Heart right ventricle (tissue), 16 donors: ENCODE measurements at regions not wholly inside any gene's neighbourhood (a gene's known extent, or its start where the extent isn't known, plus 50 kb on each side); places are given as distances from the start of the nearest gene placed in this dataset.

Experiments
- ATAC-seq, 8 donors: fragments of 200-7000 bp; cut with Tn5 transposase; one replicate each; pipeline ENCODE4 v1.9.1; 2020; ENCODE audit warnings: mild to moderate bottlenecking in 8 of 8, moderate library complexity in 8 of 8, moderate number of reproducible peaks in 1 of 8
- DNase-seq, 2 donors: peaks; one replicate each; pipeline ENCODE4 v3.0.0-alpha.2; 2020
- H3K27ac ChIP-seq, 10 donors: fragments of 200-600 bp; sonication (generic) in 2 of 10; one replicate each; pipeline versions ENCODE4 v1.5.0 to v1.8.0; 2020 to 2022; ENCODE audit warnings: mild to moderate bottlenecking in 3 of 10
- H3K27me3 ChIP-seq, 7 donors: fragments of 200-600 bp; one replicate each; pipeline ENCODE4 v1.8.0; 2021 to 2022; ENCODE audit warnings: mild to moderate bottlenecking in 2 of 7
- H3K36me3 ChIP-seq, 9 donors: fragments of 200-600 bp; sonication (generic) in 1 of 9; one replicate each; pipeline versions ENCODE4 v1.5.0 to v1.8.0; 2020 to 2022; ENCODE audit warnings: mild to moderate bottlenecking in 2 of 9
- H3K4me1 ChIP-seq, 9 donors: fragments of 200-600 bp; sonication (generic) in 1 of 9; one replicate each; pipeline versions ENCODE4 v1.5.0 to v1.8.0; 2020 to 2022; ENCODE audit warnings: mild to moderate bottlenecking in 4 of 9
- H3K4me3 ChIP-seq, 10 donors: fragments of 200-600 bp; sonication (generic) in 2 of 10; one replicate each; pipeline versions ENCODE4 v1.5.0 to v1.8.0; 2020 to 2022; ENCODE audit warnings: mild to moderate bottlenecking in 7 of 10, moderate library complexity in 2 of 10
- H3K9me3 ChIP-seq, 11 donors: fragments of 200-600 bp in 10 of 11; sonication (generic) in 2 of 11; one replicate each; pipeline versions ENCODE4 v1.5.0 to v1.8.0; 2013 to 2022; ENCODE audit warnings: mild to moderate bottlenecking in 2 of 11, control low read depth in 1 of 11, moderate library complexity in 1 of 11
- WGBS, 2 donors: extraction: QIAGEN DNeasy Blood & Tissue Kit; methylation state at CpG; one replicate each; pipeline ENCODE4 v1.1.7; 2013; ENCODE audit warnings: inconsistent platforms in 1 of 2; 5-methylcytosine and 5-hydroxymethylcytosine counted together
- intact Hi-C, 10 donors: fragments of 100-400 bp; cut with DNase I; formaldehyde crosslinking; loops; one replicate each; pipeline versions ENCODE4 v1.11.1 to v1.14.2; 2022
- TF ChIP-seq, protein P1 (sequence below), 9 donors: fragments of 200-600 bp; sonication (generic) in 2 of 9; IDR thresholded peaks; one replicate each; pipeline versions ENCODE4 v1.5.0 to v1.8.0; 2021 to 2022; ENCODE audit warnings: antibody characterized with exemption in 9 of 9, mild to moderate bottlenecking in 5 of 9, moderate library complexity in 1 of 9
- donor health status: Arrhythmogenic right ventricular cardiomyopathy.
- donor health status: ischemic (EF 13 %, LVEDD 7.1; RV severe dilation, severe dysfunction).
- donor health status: healthy with polysubstance abuse.
- donor health status: DM: no; HTN: yes; CAD: no.
- donor health status: DM: no; HTN: no; CAD: no.
- donor health status: ischemic (EF 25% LVEDD 6.9; RV normal size, moderate dysfunction).
- donor health status: ischemic (EF 25% LVEDD 5.7; RV mildly dilated, moderate dysfunction).
- donor health status: healthy.
- donor health status: DM: yes; HTN: yes; CAD: no.
- donor health status: Ischemic cardiomyopathy.
- donor health status: ischemic (EF 35%, LVEDD 5.7; RV mildly dilated, moderate dysfunction).
- donor health status: nonischemic (EF 11% LVEDD 7.7; RV severe dilation, severe dysfunction).
- donor health status: DM: yes; HTN: yes; CAD: no.
- donor health status: PGD.
- donor health status: ischemic (EF 29% LVEDD 5.4; RV normal size, mild dysfunction).
- donor health status: nonischemic (EF 23%, LVEDD 6.1; RV moderate dilation, normal function).

DNA sequence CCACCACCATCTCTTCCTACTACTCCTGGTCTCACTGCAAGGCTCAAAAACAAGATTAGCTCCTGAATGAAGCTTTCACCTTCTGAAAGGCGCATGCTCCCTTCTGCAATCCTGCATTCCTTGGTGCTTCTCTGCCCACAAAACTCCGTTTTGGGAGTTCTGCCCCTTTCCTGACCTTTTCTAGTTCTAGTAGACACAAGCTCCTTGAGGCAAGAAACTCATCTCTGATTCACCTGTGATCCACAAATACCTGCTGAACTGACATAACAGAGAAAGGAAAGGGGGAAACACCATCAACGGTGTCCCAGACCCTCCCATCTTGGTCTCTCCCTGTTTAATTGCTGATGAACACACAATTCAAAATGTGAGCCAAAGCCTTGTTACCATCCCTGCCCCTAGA lies 64.0 kb upstream of the EGR2 start:
- TF ChIP-seq, protein P1, sequence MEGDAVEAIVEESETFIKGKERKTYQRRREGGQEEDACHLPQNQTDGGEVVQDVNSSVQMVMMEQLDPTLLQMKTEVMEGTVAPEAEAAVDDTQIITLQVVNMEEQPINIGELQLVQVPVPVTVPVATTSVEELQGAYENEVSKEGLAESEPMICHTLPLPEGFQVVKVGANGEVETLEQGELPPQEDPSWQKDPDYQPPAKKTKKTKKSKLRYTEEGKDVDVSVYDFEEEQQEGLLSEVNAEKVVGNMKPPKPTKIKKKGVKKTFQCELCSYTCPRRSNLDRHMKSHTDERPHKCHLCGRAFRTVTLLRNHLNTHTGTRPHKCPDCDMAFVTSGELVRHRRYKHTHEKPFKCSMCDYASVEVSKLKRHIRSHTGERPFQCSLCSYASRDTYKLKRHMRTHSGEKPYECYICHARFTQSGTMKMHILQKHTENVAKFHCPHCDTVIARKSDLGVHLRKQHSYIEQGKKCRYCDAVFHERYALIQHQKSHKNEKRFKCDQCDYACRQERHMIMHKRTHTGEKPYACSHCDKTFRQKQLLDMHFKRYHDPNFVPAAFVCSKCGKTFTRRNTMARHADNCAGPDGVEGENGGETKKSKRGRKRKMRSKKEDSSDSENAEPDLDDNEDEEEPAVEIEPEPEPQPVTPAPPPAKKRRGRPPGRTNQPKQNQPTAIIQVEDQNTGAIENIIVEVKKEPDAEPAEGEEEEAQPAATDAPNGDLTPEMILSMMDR (IDR thresholded peaks at IDR 0.05): no peak
- no peak overlapping the region for H3K4me3 ChIP-seq
- 75 to 82% methylated on average over 3 of the region's 3 CpGs for WGBS, 2 donors
- H3K27ac ChIP-seq: no peak overlapping the region
- DNase-seq (no peak), ATAC-seq (no peak)
- intact Hi-C loops: no loop called here
- H3K27me3 ChIP-seq: peaks cover 0 to 65% (median 19%) of the 10 kb centered on the region in 7 donors
- no peaks in the 10 kb centered on the region for H3K9me3 ChIP-seq
- H3K4me1 ChIP-seq: no peaks in the 10 kb centered on the region
- H3K36me3 ChIP-seq: no peaks in the 10 kb centered on the region

DNA sequence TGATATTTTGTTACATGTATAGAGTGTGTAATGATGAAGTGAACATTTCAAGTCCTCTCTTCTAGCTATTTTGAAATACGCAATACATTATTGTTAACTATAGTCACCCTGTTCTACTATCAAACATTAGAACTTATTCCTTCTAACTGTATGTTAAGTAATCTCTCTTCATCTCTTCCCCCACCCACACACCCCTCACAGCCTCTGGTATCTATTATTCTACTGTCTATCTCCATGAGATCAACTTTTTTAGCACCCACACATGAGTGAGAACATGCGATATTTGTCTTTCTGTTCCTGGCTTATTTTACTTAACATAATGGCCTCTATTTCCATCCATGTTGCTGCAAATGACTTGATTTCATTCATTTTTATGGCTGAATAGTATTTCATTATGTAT lies 57.7 kb upstream of the EGR2 start:
- intact Hi-C loops: no loop called here
- Histone ChIP-seq H3K27me3 (peaks cover 0 to 33% (median 4%) of the 10 kb centered on the region in 7 donors), H3K36me3 (no peaks in the 10 kb centered on the region), H3K4me1 (no peaks in the 10 kb centered on the region), H3K4me3 (no peak overlapping the region), H3K9me3 (no peaks in the 10 kb centered on the region), H3K27ac (no peak overlapping the region)
- ATAC-seq (no peak), DNase-seq (no peak)
- 91% methylated on average over 2 of the region's 2 CpGs for WGBS, 2 donors
- TF ChIP-seq, protein P1 (IDR thresholded peaks at IDR 0.05): no peak

DNA sequence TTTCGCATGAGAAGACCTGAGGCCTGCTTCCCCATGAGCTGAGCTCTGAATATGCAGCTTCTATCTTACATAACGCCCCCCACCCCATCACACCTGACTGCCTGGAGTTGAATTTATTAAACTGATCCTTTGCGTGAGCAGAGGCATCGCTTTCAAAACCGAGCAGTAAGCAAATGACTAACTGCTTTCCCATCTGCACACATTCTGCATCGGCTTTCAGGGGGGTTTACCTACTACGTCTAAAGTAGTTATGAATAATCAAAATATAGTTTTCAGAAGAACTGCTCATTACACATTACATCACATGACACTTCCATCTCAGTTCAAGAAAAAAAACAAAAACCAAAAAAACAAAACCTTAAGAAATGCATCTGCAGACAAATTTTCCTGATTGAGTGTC lies 54.7 kb upstream of the EGR2 start:
- Histone ChIP-seq H3K36me3 (no peaks in the 10 kb centered on the region), H3K27ac (no peak overlapping the region), H3K4me1 (no peaks in the 10 kb centered on the region), H3K4me3 (no peak overlapping the region), H3K9me3 (no peaks in the 10 kb centered on the region), H3K27me3 (peaks cover 0 to 15% (median 4%) of the 10 kb centered on the region in 7 donors)
- ATAC-seq (no peak), DNase-seq (no peak)
- intact Hi-C loops: no loop called here
- 89 to 91% methylated on average over 7 of the region's 7 CpGs for WGBS, 2 donors
- TF ChIP-seq, protein P1 (IDR thresholded peaks at IDR 0.05): no peak

DNA sequence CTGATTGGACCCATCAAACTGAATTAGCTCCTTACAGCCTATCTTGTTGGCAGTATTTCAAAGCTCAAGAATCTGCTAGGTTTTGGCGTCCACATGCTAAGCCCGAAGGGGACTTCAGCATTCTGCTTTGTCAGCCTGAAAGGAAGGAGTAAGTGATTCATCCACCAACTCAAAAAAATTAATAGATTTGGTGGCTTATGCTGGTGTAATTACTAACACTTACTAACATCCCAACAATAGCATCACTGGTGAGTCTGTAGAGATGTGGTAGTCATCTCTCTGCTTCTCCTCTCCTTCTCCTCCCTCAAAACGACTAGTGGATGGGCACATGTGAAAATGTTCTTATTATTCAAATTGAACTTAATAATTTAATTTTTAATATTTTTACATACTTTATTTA lies 53.8 kb upstream of the EGR2 start:
- WGBS, 2 donors: 80 to 85% methylated on average over 3 of the region's 3 CpGs
- TF ChIP-seq, protein P1 (IDR thresholded peaks at IDR 0.05): no peak
- Histone ChIP-seq H3K27me3 (peaks cover 0 to 6% (median 0%) of the 10 kb centered on the region in 7 donors), H3K4me1 (no peaks in the 10 kb centered on the region), H3K36me3 (no peaks in the 10 kb centered on the region), H3K4me3 (no peak overlapping the region), H3K9me3 (no peaks in the 10 kb centered on the region), H3K27ac (no peak overlapping the region)
- intact Hi-C loops: no loop called here
- DNase-seq: no peak
- ATAC-seq: no peak

- Histone ChIP-seq H3K27ac (no peak overlapping the region), H3K9me3 (no peaks in the 10 kb centered on the region), H3K36me3 (no peaks in the 10 kb centered on the region), H3K27me3 (peaks cover 0 to 4% (median 0%) of the 10 kb centered on the region in 7 donors), H3K4me3 (no peak overlapping the region), H3K4me1 (no peaks in the 10 kb centered on the region)
- DNase-seq (no peak), ATAC-seq (no peak)
- TF ChIP-seq, protein P1 (IDR thresholded peaks at IDR 0.05): no peak
- 74 to 80% methylated on average over 1 of the region's 1 CpG for WGBS, 2 donors
- intact Hi-C loops: no loop called here
Measured at GRCh38 chr10:62866941-62867340, 50.8 kb upstream of the EGR2 start.
